ENCODE measurements at regions not wholly inside any gene's neighbourhood (a gene's known extent, or its start where the extent isn't known, plus 50 kb on each side); places are given as distances from the start of the nearest gene placed in this dataset.

GRCh38 chr3:132254076-132254755 lies 63.0 kb upstream of the ACP3 start:
- Histone ChIP-seq H3K36me3 (ENCODE audit: control insufficient read depth, insufficient read depth, low read length) (no peaks in the 10 kb centered on the region), H3K4me3 (ENCODE audit: extremely low read depth, insufficient read depth, low read length, poor library complexity, severe bottlenecking) (no peak overlapping the region), H3K4me1 (ENCODE audit: control insufficient read depth, insufficient read depth, low read length, poor library complexity, severe bottlenecking) (peaks cover 11% of the 10 kb centered on the region), H3K9me3 (ENCODE audit: control insufficient read depth, low read length) (no peaks in the 10 kb centered on the region), H3K27ac (ENCODE audit: low read depth, low read length, severe bottlenecking) (no peak overlapping the region)
- WGBS, 2 experiments (ENCODE audit: insufficient coverage in 2 of 2), result 100% methylated on average over 1 to 2 of the region's 4 CpGs

GRCh38 chr3:132255041-132255745 lies 62.0 kb upstream of the ACP3 start:
- H3K9me3 ChIP-seq (ENCODE audit: control insufficient read depth, low read length), result no peaks in the 10 kb centered on the region

GRCh38 chr3:132256989-132257388 lies 60.2 kb upstream of the ACP3 start:
- Histone ChIP-seq H3K27ac (ENCODE audit: low read depth, low read length, severe bottlenecking) (no peak overlapping the region), H3K4me3 (ENCODE audit: extremely low read depth, insufficient read depth, low read length, poor library complexity, severe bottlenecking) (no peak overlapping the region), H3K9me3 (ENCODE audit: control insufficient read depth, low read length) (no peaks in the 10 kb centered on the region), H3K4me1 (ENCODE audit: control insufficient read depth, insufficient read depth, low read length, poor library complexity, severe bottlenecking) (peaks cover 11% of the 10 kb centered on the region), H3K36me3 (ENCODE audit: control insufficient read depth, insufficient read depth, low read length) (no peaks in the 10 kb centered on the region)

More at GRCh38 chr3:132255041-132255745, 62.0 kb upstream of the ACP3 start:
- no peak overlapping the region for H3K4me3 ChIP-seq (ENCODE audit: extremely low read depth, insufficient read depth, low read length, poor library complexity, severe bottlenecking)
- peak overlapping the region; percentile 19 for H3K27ac ChIP-seq (ENCODE audit: low read depth, low read length, severe bottlenecking)
- H3K36me3 ChIP-seq (ENCODE audit: control insufficient read depth, insufficient read depth, low read length), result no peaks in the 10 kb centered on the region
- 63% methylated on average over 2 of the region's 5 CpGs; no CpG with 5 or more reads in 1 of the 2 experiments for WGBS, 2 experiments (ENCODE audit: insufficient coverage in 2 of 2)
- peaks cover 11% of the 10 kb centered on the region for H3K4me1 ChIP-seq (ENCODE audit: control insufficient read depth, insufficient read depth, low read length, poor library complexity, severe bottlenecking)

- no peak overlapping the region for H3K4me3 ChIP-seq (ENCODE audit: extremely low read depth, insufficient read depth, low read length, poor library complexity, severe bottlenecking)
- H3K4me1 ChIP-seq (ENCODE audit: control insufficient read depth, insufficient read depth, low read length, poor library complexity, severe bottlenecking), result no peaks in the 10 kb centered on the region
- no CpG with 5 or more reads among the region's 3 CpGs for WGBS, 2 experiments (ENCODE audit: insufficient coverage in 2 of 2)
- no peaks in the 10 kb centered on the region for H3K36me3 ChIP-seq (ENCODE audit: control insufficient read depth, insufficient read depth, low read length)
- H3K27ac ChIP-seq (ENCODE audit: low read depth, low read length, severe bottlenecking), result no peak overlapping the region
- H3K9me3 ChIP-seq (ENCODE audit: control insufficient read depth, low read length), result no peaks in the 10 kb centered on the region
Observed at GRCh38 chr3:132261506-132261905, 55.7 kb upstream of the ACP3 start.

GRCh38 chr3:132262305-132262704 lies 54.9 kb upstream of the ACP3 start:
- H3K4me1 ChIP-seq (ENCODE audit: control insufficient read depth, insufficient read depth, low read length, poor library complexity, severe bottlenecking), result no peaks in the 10 kb centered on the region
- 100% methylated on average over 1 of the region's 2 CpGs; no CpG with 5 or more reads in 1 of the 2 experiments for WGBS, 2 experiments (ENCODE audit: insufficient coverage in 2 of 2)
- no peak overlapping the region for H3K4me3 ChIP-seq (ENCODE audit: extremely low read depth, insufficient read depth, low read length, poor library complexity, severe bottlenecking)
- H3K36me3 ChIP-seq (ENCODE audit: control insufficient read depth, insufficient read depth, low read length), result no peaks in the 10 kb centered on the region
- H3K9me3 ChIP-seq (ENCODE audit: control insufficient read depth, low read length), result no peaks in the 10 kb centered on the region
- no peak overlapping the region for H3K27ac ChIP-seq (ENCODE audit: low read depth, low read length, severe bottlenecking)

GRCh38 chr3:132262956-132263355 lies 54.3 kb upstream of the ACP3 start:
- 83% methylated on average over 2 of the region's 2 CpGs; no CpG with 5 or more reads in 1 of the 2 experiments for WGBS, 2 experiments (ENCODE audit: insufficient coverage in 2 of 2)
- no peaks in the 10 kb centered on the region for H3K36me3 ChIP-seq (ENCODE audit: control insufficient read depth, insufficient read depth, low read length)
- no peaks in the 10 kb centered on the region for H3K9me3 ChIP-seq (ENCODE audit: control insufficient read depth, low read length)

GRCh38 chr3:132265028-132265427 lies 52.2 kb upstream of the ACP3 start:
- Histone ChIP-seq H3K36me3 (ENCODE audit: control insufficient read depth, insufficient read depth, low read length) (no peaks in the 10 kb centered on the region), H3K27ac (ENCODE audit: low read depth, low read length, severe bottlenecking) (no peak overlapping the region), H3K9me3 (ENCODE audit: control insufficient read depth, low read length) (no peaks in the 10 kb centered on the region), H3K4me3 (ENCODE audit: extremely low read depth, insufficient read depth, low read length, poor library complexity, severe bottlenecking) (no peak overlapping the region), H3K4me1 (ENCODE audit: control insufficient read depth, insufficient read depth, low read length, poor library complexity, severe bottlenecking) (no peaks in the 10 kb centered on the region)

More at GRCh38 chr3:132262956-132263355, 54.3 kb upstream of the ACP3 start:
- Histone ChIP-seq H3K27ac (ENCODE audit: low read depth, low read length, severe bottlenecking) (no peak overlapping the region), H3K4me1 (ENCODE audit: control insufficient read depth, insufficient read depth, low read length, poor library complexity, severe bottlenecking) (no peaks in the 10 kb centered on the region), H3K4me3 (ENCODE audit: extremely low read depth, insufficient read depth, low read length, poor library complexity, severe bottlenecking) (no peak overlapping the region)

GRCh38 chr3:132265488-132265887 lies 51.7 kb upstream of the ACP3 start:
- Histone ChIP-seq H3K4me1 (ENCODE audit: control insufficient read depth, insufficient read depth, low read length, poor library complexity, severe bottlenecking) (no peaks in the 10 kb centered on the region), H3K4me3 (ENCODE audit: extremely low read depth, insufficient read depth, low read length, poor library complexity, severe bottlenecking) (no peak overlapping the region), H3K9me3 (ENCODE audit: control insufficient read depth, low read length) (no peaks in the 10 kb centered on the region), H3K27ac (ENCODE audit: low read depth, low read length, severe bottlenecking) (no peak overlapping the region), H3K36me3 (ENCODE audit: control insufficient read depth, insufficient read depth, low read length) (no peaks in the 10 kb centered on the region)
- 84 to 90% methylated on average over 3 of the region's 3 CpGs for WGBS, 2 experiments (ENCODE audit: insufficient coverage in 2 of 2)

- WGBS, 2 experiments (ENCODE audit: insufficient coverage in 2 of 2), result 81 to 90% methylated on average over 2 to 3 of the region's 4 CpGs
- Histone ChIP-seq H3K27ac (ENCODE audit: low read depth, low read length, severe bottlenecking) (no peak overlapping the region), H3K4me3 (ENCODE audit: extremely low read depth, insufficient read depth, low read length, poor library complexity, severe bottlenecking) (no peak overlapping the region), H3K36me3 (ENCODE audit: control insufficient read depth, insufficient read depth, low read length) (no peaks in the 10 kb centered on the region), H3K4me1 (ENCODE audit: control insufficient read depth, insufficient read depth, low read length, poor library complexity, severe bottlenecking) (no peaks in the 10 kb centered on the region), H3K9me3 (ENCODE audit: control insufficient read depth, low read length) (no peaks in the 10 kb centered on the region)
Observed at GRCh38 chr3:132267391-132267993, 49.7 kb upstream of the ACP3 start.
